H1 (cell line): ENCODE measurements at regions not wholly inside any gene's neighbourhood (a gene's known extent, or its start where the extent isn't known, plus 50 kb on each side); places are given as distances from the start of the nearest gene placed in this dataset.

Experiments
- CBX5 ChIP-seq: fragments of 300-800, 300-1000 bp; sonication (generic); IDR thresholded peaks from 2 replicates; pipeline ENCODE4 v1.7.1; 2016; ENCODE audit warnings: antibody characterized with exemption, low read length, low read depth
- GABPA ChIP-seq: IDR thresholded peaks from 2 replicates; pipeline ENCODE4 v1.6.1; 2011; ENCODE audit warnings: mild to moderate bottlenecking, low read length, moderate library complexity, borderline replicate concordance; ENCODE audit not compliant: insufficient read depth

DNA sequence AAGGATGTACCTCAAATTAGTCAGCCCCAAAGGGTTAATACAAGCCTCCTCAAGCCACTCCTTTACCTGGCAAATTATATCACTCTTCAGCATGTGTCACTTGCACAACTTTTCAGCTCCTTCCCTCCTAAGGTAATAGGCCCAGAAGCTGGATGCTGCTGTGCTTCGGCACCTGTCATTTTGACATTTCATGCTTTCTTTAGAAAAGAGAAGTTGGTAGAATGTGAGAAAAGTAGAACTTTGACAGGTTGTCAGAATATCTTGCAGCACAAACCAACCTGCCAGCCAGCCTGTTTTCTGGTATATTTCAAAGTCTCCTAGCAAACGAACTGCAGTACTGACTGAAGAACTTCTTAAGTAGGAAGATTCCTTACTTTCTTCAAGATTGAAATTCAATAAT, 2136.9 kb downstream of the MAT2B start (continued):
- TF ChIP-seq GABPA = no peak
- no peak for TF ChIP-seq CBX5
- TF ChIP-seq, all 59 proteins: peak for 0
